GM19240 (cell line): ENCODE measurements at regions not wholly inside any gene's neighbourhood (a gene's known extent, or its start where the extent isn't known, plus 50 kb on each side); places are given as distances from the start of the nearest gene placed in this dataset.
"Not testable (repeated sequence)": the region's sequence is repeated elsewhere in the genome, so short reads cannot be mapped to it uniquely, and the experiment has no call there.

Source experiments
- DNase-seq: peaks from one replicate; pipeline ENCODE4 v3.0.0; 2011; ENCODE audit warnings: low spot score; ENCODE audit not compliant: insufficient read length

DNA sequence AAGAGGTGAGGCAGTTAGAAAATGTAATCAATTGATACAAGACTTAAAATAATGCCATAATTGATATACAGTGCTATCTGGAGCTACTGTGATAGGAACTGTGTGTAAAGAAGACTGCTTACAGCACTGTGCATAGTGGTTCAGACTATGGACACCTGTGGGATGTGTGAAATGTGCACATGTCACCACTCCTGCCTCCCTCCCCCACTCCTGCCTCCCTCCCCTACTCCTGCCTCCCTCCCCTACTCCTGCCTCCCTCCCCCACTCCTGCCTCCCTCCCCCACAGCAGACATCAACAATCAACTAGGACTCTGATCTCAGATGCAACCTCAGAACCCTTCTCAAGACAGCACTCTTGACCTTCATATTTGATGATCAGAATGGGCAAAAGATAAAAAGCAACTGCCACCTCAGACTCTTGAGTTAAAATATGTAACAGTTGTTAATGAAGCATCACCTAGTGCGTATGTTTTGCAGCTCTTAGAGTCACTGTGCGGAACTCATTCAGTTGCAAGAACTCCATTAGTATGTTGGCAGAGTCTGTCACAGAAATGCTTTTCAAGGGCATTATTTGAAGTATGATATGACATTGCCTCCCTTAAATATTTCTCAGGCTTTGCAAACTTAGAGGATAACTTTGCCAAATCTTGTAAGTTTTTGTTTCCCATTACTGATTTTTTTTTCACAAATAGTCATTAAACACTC lies 255.2 kb upstream of the DDHD1 start:
- DNase-seq, result no peak

GRCh38 chr14:53406519-53406918 lies 253.4 kb upstream of the DDHD1 start:
- no peak for DNase-seq

GRCh38 chr14:53401646-53402045 lies 248.5 kb upstream of the DDHD1 start:
- DNase-seq, result no peak

GRCh38 chr14:53399057-53399456 lies 245.9 kb upstream of the DDHD1 start:
- no peak for DNase-seq

GRCh38 chr14:53398616-53399015 lies 245.5 kb upstream of the DDHD1 start:
- no peak for DNase-seq

- not testable (repeated sequence) for DNase-seq
Measured at GRCh38 chr14:53395267-53395666, 242.1 kb upstream of the DDHD1 start.

- DNase-seq, result no peak
Measured at GRCh38 chr14:53391631-53392285, 238.6 kb upstream of the DDHD1 start.

- no peak for DNase-seq
Measured at GRCh38 chr14:53391156-53391555, 238.0 kb upstream of the DDHD1 start.

DNA sequence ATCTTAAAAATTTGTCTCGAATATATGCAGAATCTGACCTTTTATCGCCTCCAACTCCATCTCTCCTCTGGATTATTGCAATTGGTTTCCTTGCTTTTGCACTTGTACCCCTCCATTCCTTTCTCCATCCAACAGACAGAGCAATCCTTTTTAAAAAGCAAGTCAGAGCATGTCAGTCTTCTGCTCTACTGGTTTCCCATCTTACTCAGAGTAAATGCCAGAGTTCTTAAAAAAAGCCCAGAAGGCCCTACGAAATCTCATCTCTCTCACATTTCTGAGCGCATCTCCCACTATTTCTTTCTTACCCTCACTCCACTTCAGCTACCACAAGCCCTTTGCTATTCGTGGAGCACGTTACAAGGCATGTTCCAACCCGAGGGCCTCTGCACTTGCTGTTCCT lies 236.9 kb upstream of the DDHD1 start:
- no peak for DNase-seq

GRCh38 chr14:53389202-53389601 lies 236.1 kb upstream of the DDHD1 start:
- no peak for DNase-seq

- DNase-seq, result no peak
Measured at GRCh38 chr14:53386362-53386761, 233.2 kb upstream of the DDHD1 start.

- no peak for DNase-seq
Measured at GRCh38 chr14:53384536-53384935, 231.4 kb upstream of the DDHD1 start.

DNA sequence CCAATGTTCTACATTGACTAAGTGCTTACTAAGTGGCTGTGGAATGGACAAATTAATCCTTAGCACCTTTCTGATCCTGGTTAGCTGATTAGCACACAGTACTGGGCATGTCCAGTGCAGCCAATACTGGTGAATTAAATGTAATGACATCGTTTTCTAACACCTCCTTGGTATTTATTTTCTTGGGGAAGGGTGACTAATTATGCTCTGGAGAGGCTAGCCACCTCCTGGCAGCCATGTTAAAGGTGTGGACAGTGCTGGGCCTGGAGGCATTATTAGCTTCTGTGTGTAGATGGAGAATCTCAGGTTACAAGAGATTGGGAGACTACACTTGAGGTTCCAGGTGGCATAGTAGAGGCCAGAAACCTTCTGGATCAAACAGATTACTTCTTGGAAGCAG lies 230.9 kb upstream of the DDHD1 start:
- DNase-seq, result no peak

GRCh38 chr14:53381895-53382294 lies 228.8 kb upstream of the DDHD1 start:
- DNase-seq, result no peak

GRCh38 chr14:53380867-53381225 lies 227.7 kb upstream of the DDHD1 start:
- no peak for DNase-seq

GRCh38 chr14:53380052-53380866 lies 227.1 kb upstream of the DDHD1 start:
- no peak for DNase-seq

DNA sequence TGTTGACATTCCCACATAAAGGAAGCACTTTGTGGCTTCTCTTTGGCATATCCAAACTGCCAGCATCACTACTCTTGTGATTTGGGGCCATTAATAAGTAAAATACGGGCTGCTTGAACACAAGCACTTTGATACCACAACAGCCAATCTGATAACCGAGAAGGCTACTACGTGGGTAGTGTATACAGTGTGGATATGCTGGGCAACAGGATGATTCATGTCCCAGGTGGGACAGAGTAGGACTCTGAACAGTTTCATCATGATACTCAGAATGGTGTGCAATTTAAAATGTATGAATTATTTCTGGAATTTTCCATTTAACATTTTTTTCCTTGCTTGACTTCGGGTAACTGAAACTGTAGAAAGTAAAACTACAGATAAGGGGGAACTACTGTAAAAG lies 225.0 kb upstream of the DDHD1 start:
- no peak for DNase-seq

- DNase-seq, result no peak
Measured at GRCh38 chr14:53376064-53376463, 222.9 kb upstream of the DDHD1 start.

DNA sequence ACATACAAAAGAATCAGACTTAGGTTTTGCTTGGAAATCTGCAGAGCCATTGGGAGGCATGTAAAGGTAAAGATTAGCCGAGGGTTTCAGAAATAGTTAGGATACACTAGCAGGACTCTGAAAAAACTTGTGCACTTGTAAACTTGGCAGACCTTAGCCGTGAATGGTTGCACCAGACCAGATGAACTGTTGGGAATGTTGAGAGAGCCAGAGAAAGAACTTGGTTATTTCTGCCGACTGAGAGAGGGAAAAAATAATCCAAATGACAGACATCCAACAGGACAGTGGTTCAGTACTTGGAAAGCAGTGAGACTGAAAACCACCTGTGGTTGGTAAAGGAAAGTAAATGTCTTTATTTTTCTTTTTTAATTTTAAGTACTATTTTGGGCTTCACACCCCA lies 222.5 kb upstream of the DDHD1 start:
- DNase-seq, result no peak

- DNase-seq, result no peak
Measured at GRCh38 chr14:53368711-53369201, 215.6 kb upstream of the DDHD1 start.

GRCh38 chr14:53368066-53368465 lies 214.9 kb upstream of the DDHD1 start:
- no peak for DNase-seq

DNA sequence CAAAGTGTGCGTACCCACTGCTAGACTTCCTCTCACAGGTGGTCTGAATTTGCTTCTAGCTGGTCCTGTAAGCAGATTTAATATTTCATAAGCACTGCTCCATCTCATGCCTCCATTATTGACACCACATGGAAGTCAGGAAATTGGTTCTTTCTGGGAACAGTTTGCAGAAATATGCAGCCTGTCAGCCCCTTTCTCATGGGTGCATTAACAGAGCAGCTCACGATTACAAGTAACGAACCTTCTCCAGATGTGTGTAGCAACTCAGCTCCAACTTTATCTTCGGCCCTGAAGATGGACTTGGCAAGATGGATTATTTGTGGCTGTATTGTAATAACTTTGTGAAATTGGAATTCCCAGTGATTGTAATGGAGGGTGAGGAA lies 214.5 kb upstream of the DDHD1 start:
- no peak for DNase-seq
